ENCODE measurements at regions not wholly inside any gene's neighbourhood (a gene's known extent, or its start where the extent isn't known, plus 50 kb on each side); places are given as distances from the start of the nearest gene placed in this dataset.
"Not testable (repeated sequence)": the region's sequence is repeated elsewhere in the genome, so short reads cannot be mapped to it uniquely, and the experiment has no call there.

DNA sequence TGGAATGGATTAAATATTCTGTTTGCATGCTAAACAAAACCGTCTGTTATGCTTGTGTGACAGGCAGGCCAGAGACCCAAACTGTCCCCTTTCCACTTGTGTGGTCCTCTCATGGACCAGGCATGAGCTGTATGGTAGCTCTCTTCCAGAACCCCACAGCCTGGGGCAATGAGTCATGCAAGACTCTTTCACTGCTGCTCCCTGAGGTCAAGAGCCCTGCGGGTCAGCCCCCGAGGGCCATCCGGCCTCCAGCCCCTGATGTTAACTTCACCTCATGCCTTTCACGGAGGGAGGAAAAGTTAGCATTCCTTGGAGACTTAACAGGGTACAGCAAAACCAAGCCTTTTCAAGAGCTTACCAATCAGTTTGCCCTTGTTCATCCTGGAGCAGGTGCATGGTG, 239.1 kb upstream of the DIO3 start:
- H3K4me1 ChIP-seq = no peaks in the 10 kb centered on the region
- H3K27ac ChIP-seq = no peak overlapping the region
- H3K4me3 ChIP-seq = no peak overlapping the region
- H3K9me3 ChIP-seq = peaks cover 10% of the 10 kb centered on the region
- H3K27me3 ChIP-seq (ENCODE audit: low read depth) = no peaks in the 10 kb centered on the region
- TF ChIP-seq, protein P1, sequence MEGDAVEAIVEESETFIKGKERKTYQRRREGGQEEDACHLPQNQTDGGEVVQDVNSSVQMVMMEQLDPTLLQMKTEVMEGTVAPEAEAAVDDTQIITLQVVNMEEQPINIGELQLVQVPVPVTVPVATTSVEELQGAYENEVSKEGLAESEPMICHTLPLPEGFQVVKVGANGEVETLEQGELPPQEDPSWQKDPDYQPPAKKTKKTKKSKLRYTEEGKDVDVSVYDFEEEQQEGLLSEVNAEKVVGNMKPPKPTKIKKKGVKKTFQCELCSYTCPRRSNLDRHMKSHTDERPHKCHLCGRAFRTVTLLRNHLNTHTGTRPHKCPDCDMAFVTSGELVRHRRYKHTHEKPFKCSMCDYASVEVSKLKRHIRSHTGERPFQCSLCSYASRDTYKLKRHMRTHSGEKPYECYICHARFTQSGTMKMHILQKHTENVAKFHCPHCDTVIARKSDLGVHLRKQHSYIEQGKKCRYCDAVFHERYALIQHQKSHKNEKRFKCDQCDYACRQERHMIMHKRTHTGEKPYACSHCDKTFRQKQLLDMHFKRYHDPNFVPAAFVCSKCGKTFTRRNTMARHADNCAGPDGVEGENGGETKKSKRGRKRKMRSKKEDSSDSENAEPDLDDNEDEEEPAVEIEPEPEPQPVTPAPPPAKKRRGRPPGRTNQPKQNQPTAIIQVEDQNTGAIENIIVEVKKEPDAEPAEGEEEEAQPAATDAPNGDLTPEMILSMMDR (IDR thresholded peaks at IDR 0.05) = no peak
- H3K36me3 ChIP-seq = no peaks in the 10 kb centered on the region
- ATAC-seq = no peak
- no peak for DNase-seq
- intact Hi-C loops (cut with DNase I) = no loop called here

DNA sequence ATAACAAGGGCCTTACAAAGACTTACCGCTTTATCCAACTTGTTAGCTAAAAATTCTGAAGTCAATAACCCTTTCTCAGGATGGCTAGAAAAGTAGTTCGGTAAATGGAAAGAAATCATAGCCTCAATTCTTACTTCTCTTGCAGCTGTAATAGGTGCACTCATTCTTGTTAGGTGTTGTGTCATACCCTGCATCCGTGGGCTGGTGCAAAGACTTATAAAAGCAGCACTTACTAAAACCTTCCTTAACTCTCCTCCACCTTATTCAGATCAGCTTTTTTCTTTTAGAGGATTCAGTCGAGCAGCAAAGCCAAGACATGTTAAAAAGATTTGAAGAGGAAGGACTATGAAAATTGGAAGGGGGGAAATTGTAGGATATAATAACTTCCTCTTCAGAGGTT, 238.2 kb upstream of the DIO3 start:
- H3K27ac ChIP-seq = no peak overlapping the region
- no peaks in the 10 kb centered on the region for H3K4me1 ChIP-seq
- no peak for ATAC-seq
- peaks cover 10% of the 10 kb centered on the region for H3K9me3 ChIP-seq
- no peaks in the 10 kb centered on the region for H3K27me3 ChIP-seq (ENCODE audit: low read depth)
- no peak for DNase-seq
- TF ChIP-seq, protein P1 (IDR thresholded peaks at IDR 0.05) = no peak
- no peaks in the 10 kb centered on the region for H3K36me3 ChIP-seq
- intact Hi-C loops (cut with DNase I) = no loop called here
- no peak overlapping the region for H3K4me3 ChIP-seq

DNA sequence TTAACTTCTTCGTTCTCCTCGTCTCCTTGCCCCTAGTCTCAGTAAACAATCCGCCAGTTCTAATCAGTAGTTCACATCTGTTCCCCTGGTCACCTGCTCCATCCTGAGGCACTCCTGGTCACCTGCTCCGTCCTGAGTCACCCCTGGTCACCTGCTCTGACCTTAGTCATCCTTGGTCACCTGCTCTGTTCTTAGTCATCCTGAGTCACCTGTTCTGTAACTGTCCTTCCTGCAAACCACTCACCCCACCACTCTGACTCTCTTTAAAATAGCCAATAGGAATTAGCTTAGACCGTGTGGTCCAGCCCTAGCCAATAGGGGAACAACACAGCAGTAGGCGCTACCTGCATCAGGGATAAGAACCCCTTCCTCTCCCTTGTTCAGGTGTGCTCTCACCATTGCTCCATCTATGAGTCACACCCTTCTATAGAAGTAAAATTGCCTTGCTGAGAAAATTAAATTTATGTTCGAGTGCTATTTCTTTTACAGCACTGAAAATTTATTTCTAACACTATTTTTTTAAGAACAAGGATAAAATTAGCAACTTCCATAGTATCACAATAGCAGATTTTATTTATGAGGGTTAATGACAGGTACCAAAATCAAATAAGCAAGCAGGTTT, 237.6 kb upstream of the DIO3 start:
- intact Hi-C loops (cut with DNase I); DNase-seq; H3K36me3 ChIP-seq; H3K4me3 ChIP-seq; H3K9me3 ChIP-seq; ATAC-seq; H3K27ac ChIP-seq; H3K27me3 ChIP-seq (ENCODE audit: low read depth); H3K4me1 ChIP-seq: not testable (repeated sequence)

DNA sequence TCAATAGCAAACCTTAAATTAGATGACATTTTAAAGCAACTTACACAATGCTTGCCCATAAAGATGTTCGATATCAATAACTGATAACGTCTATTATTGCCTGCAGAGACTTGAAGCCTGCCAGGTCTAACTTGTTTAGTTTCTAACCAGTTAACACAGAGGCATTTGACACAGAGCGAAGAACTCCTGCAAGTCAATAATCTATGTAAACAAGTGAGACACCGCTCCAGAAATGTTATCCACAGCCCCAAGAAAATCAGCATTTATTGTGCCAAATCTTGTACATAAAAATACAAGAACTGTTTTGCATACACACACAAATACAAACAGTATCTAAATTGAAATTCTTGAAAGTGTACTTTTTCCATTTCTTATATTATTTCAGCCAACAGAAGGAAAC, 236.0 kb upstream of the DIO3 start:
- DNase-seq (no peak), ATAC-seq (no peak)
- Histone ChIP-seq H3K9me3 (peaks cover 10% of the 10 kb centered on the region), H3K4me3 (no peak overlapping the region), H3K27ac (no peak overlapping the region), H3K4me1 (no peaks in the 10 kb centered on the region), H3K27me3 (ENCODE audit: low read depth) (no peaks in the 10 kb centered on the region), H3K36me3 (no peaks in the 10 kb centered on the region)
- intact Hi-C loops (cut with DNase I) = no loop called here
- TF ChIP-seq, protein P1 (IDR thresholded peaks at IDR 0.05) = no peak

DNA sequence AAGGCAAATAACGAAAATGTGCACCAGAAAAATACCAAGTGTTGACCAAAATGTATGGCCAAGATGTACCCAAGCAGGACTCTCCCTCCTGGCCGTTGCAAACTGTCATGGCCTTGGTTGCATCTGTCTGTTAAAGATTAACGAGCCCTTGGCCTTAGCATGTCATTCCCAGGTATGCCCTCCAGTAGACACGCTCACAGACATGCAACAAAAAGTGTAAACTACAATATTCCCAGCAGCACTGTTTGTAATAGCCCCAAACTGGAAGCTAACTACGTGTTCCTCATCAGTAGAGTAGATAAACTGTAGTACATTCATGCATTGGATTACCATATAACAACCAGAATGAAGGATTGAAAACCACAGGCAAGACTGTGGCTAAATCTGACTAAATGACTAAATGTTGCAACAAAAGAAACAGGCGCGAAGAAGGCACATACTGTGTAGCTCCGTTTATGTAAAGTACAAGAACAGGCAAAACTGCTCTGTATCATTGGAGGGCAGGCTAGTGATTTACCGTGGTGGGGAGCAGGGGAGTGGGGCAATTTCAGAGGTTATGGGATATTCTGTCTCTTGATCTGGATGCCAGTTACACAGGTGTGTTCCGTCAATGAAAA, 232.8 kb upstream of the DIO3 start:
- no peak for ATAC-seq
- no peaks in the 10 kb centered on the region for H3K27me3 ChIP-seq (ENCODE audit: low read depth)
- no peaks in the 10 kb centered on the region for H3K4me1 ChIP-seq
- no peak overlapping the region for H3K27ac ChIP-seq
- TF ChIP-seq, protein P1 (IDR thresholded peaks at IDR 0.05) = no peak
- intact Hi-C loops (cut with DNase I) = no loop called here
- H3K36me3 ChIP-seq = no peaks in the 10 kb centered on the region
- H3K4me3 ChIP-seq = no peak overlapping the region
- H3K9me3 ChIP-seq = peaks cover 10% of the 10 kb centered on the region
- no peak for DNase-seq

DNA sequence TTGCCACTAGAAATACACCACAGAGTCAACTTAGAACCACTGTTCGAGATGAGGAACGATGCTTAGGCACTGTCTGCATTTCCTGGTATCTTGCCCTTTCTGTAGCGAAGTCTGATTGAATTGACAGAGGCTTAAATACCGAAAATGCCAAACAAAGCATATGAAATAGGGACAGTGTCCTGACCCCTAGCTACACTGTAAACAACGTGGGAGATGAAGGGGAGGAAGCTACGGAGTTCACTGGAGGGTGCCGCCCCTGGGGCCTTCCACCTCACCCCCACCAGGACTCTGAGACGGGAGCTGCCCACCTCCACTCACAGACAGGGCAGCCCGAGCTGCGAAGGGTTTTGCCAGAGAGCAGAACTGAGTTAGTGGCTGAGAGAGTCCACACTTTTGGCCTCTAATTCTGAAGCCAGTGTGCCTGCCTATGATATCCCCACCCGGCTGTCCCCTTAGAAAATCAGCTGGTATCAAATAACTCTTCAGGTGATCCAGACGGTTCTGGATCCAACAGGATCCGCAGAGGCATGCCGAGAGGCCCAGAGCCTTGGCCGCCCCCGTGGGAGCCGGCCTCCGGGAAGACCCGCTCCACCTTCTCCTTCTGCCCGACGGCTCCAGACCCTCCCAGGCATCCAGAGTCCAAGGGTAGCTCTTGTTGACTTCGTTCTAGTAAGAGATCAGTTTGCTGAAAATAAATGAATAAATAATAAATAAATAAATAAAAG, 230.7 kb upstream of the DIO3 start:
- H3K4me1 ChIP-seq = no peaks in the 10 kb centered on the region
- no peak overlapping the region for H3K27ac ChIP-seq
- DNase-seq (no peak), ATAC-seq (no peak)
- intact Hi-C loops (cut with DNase I) = no loop called here
- no peaks in the 10 kb centered on the region for H3K27me3 ChIP-seq (ENCODE audit: low read depth)
- TF ChIP-seq, protein P1 (IDR thresholded peaks at IDR 0.05) = no peak
- H3K36me3 ChIP-seq = no peaks in the 10 kb centered on the region
- no peak overlapping the region for H3K4me3 ChIP-seq
- H3K9me3 ChIP-seq = no peaks in the 10 kb centered on the region

Data from lower lobe of right lung (tissue), 2 donors.